Cerebellar cortex (tissue), 1 donor: ENCODE measurements at regions not wholly inside any gene's neighbourhood (a gene's known extent, or its start where the extent isn't known, plus 50 kb on each side); places are given as distances from the start of the nearest gene placed in this dataset.

ENCODE experiments used
- DNase-seq: peaks from one replicate; pipeline ENCODE4 v3.0.0-alpha.2; 2015; ENCODE audit warnings: low spot score

GRCh38 chr16:85360323-85361277, 248.3 kb upstream of the CIBAR2 start:
- DNase-seq, result no peak

GRCh38 chr16:85361441-85362118, 249.3 kb upstream of the CIBAR2 start:
- no peak for DNase-seq

- DNase-seq, result no peak
Observed at GRCh38 chr16:85362443-85362842, 250.2 kb upstream of the CIBAR2 start.

- DNase-seq, result no peak
Observed at GRCh38 chr16:85363427-85363826, 249.7 kb upstream of the GSE1 start.

GRCh38 chr16:85363881-85364280, 249.2 kb upstream of the GSE1 start:
- DNase-seq, result no peak

- DNase-seq, result no peak
Observed at GRCh38 chr16:85364323-85365040, 248.6 kb upstream of the GSE1 start.

- DNase-seq, result no peak
Observed at GRCh38 chr16:85365120-85365519, 248.0 kb upstream of the GSE1 start.

- DNase-seq, result no peak
Observed at GRCh38 chr16:85366031-85366763, 246.9 kb upstream of the GSE1 start.

- DNase-seq, result no peak
Observed at GRCh38 chr16:85367485-85367884, 245.6 kb upstream of the GSE1 start.

GRCh38 chr16:85369060-85369459, 244.1 kb upstream of the GSE1 start:
- no peak for DNase-seq

- peak; percentile 45 for DNase-seq
Observed at GRCh38 chr16:85369741-85370528, 243.2 kb upstream of the GSE1 start.

- no peak for DNase-seq
Observed at GRCh38 chr16:85370543-85370880, 242.6 kb upstream of the GSE1 start.

- DNase-seq, result no peak
Observed at GRCh38 chr16:85370881-85371651, 242.1 kb upstream of the GSE1 start.

- no peak for DNase-seq
Observed at GRCh38 chr16:85371948-85372347, 241.2 kb upstream of the GSE1 start.

GRCh38 chr16:85372627-85373372, 240.3 kb upstream of the GSE1 start:
- no peak for DNase-seq

- no peak for DNase-seq
Observed at GRCh38 chr16:85373741-85374570, 239.2 kb upstream of the GSE1 start.

- no peak for DNase-seq
Observed at GRCh38 chr16:85374571-85374872, 238.6 kb upstream of the GSE1 start.

- DNase-seq, result no peak
Observed at GRCh38 chr16:85375282-85375681, 237.8 kb upstream of the GSE1 start.
